ENCODE measurements at regions not wholly inside any gene's neighbourhood (a gene's known extent, or its start where the extent isn't known, plus 50 kb on each side); places are given as distances from the start of the nearest gene placed in this dataset.

GRCh38 chr6:19440531-19440930 lies 396.6 kb upstream of the ID4 start:
- TF ChIP-seq, protein P1, sequence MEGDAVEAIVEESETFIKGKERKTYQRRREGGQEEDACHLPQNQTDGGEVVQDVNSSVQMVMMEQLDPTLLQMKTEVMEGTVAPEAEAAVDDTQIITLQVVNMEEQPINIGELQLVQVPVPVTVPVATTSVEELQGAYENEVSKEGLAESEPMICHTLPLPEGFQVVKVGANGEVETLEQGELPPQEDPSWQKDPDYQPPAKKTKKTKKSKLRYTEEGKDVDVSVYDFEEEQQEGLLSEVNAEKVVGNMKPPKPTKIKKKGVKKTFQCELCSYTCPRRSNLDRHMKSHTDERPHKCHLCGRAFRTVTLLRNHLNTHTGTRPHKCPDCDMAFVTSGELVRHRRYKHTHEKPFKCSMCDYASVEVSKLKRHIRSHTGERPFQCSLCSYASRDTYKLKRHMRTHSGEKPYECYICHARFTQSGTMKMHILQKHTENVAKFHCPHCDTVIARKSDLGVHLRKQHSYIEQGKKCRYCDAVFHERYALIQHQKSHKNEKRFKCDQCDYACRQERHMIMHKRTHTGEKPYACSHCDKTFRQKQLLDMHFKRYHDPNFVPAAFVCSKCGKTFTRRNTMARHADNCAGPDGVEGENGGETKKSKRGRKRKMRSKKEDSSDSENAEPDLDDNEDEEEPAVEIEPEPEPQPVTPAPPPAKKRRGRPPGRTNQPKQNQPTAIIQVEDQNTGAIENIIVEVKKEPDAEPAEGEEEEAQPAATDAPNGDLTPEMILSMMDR (IDR thresholded peaks at IDR 0.05) = no peak
- intact Hi-C loops (cut with DNase I; ENCODE audit: low total_unique reads) = no loop called here

GRCh38 chr6:19443411-19443810 lies 393.8 kb upstream of the ID4 start:
- Histone ChIP-seq H3K36me3 (no peaks in the 10 kb centered on the region), H3K4me1 (no peaks in the 10 kb centered on the region), H3K27me3 (no peaks in the 10 kb centered on the region), H3K4me3 (no peak overlapping the region), H3K27ac (no peak overlapping the region), H3K9me3 (no peaks in the 10 kb centered on the region)
- no peak for DNase-seq
- TF ChIP-seq, protein P1 (IDR thresholded peaks at IDR 0.05) = no peak
- intact Hi-C loops (cut with DNase I; ENCODE audit: low total_unique reads) = no loop called here

More at GRCh38 chr6:19440531-19440930, 396.6 kb upstream of the ID4 start:
- H3K4me3 ChIP-seq = no peak overlapping the region
- no peak for DNase-seq
- H3K27ac ChIP-seq = no peak overlapping the region
- H3K9me3 ChIP-seq = no peaks in the 10 kb centered on the region
- no peaks in the 10 kb centered on the region for H3K36me3 ChIP-seq
- H3K27me3 ChIP-seq = no peaks in the 10 kb centered on the region
- H3K4me1 ChIP-seq = no peaks in the 10 kb centered on the region

DNA sequence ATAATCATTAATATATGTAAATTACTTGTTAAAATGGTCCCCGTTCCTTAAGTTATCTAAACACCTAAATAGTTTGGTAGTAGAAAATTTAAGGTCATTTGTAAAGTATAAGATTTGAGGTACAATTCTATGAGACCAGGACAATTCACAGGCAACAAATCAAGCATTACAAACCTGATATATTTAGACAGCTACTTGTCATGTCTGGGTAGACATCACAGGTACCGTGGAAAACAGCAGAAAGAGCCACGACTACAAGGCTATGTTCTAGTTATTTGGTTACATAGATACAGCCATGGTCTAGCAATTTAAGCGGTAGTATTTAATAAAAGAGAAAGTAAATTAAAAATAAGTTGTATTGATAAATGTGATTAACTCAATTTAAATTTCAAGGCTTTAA lies 393.1 kb upstream of the ID4 start:
- intact Hi-C loops (cut with DNase I; ENCODE audit: low total_unique reads) = no loop called here
- Histone ChIP-seq H3K9me3 (no peaks in the 10 kb centered on the region), H3K27me3 (no peaks in the 10 kb centered on the region), H3K36me3 (no peaks in the 10 kb centered on the region), H3K4me3 (no peak overlapping the region), H3K27ac (no peak overlapping the region), H3K4me1 (no peaks in the 10 kb centered on the region)
- TF ChIP-seq, protein P1 (IDR thresholded peaks at IDR 0.05) = no peak
- no peak for DNase-seq

DNA sequence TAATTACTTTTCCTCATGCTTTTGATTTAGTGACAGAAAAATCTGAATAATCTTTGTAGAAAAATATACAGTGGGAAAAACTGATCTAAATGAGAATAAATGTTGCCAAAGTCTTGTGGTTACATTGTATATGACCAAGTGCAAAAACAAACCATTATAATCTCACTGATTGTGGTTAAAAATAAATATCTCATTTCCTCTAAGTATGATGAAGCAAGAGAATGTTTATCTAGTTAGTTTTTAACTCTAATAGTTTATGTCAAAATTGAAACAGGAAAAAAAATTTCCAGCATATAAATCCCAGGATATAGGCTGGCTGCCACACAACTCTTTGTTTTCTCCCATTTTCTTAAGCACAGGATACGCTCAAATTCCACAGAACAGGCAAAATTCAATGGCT lies 392.7 kb upstream of the ID4 start:
- H3K9me3 ChIP-seq = no peaks in the 10 kb centered on the region
- intact Hi-C loops (cut with DNase I; ENCODE audit: low total_unique reads) = no loop called here
- no peak overlapping the region for H3K27ac ChIP-seq
- H3K4me1 ChIP-seq = no peaks in the 10 kb centered on the region
- H3K4me3 ChIP-seq = no peak overlapping the region
- no peaks in the 10 kb centered on the region for H3K27me3 ChIP-seq
- TF ChIP-seq, protein P1 (IDR thresholded peaks at IDR 0.05) = no peak
- no peaks in the 10 kb centered on the region for H3K36me3 ChIP-seq
- DNase-seq = no peak

DNA sequence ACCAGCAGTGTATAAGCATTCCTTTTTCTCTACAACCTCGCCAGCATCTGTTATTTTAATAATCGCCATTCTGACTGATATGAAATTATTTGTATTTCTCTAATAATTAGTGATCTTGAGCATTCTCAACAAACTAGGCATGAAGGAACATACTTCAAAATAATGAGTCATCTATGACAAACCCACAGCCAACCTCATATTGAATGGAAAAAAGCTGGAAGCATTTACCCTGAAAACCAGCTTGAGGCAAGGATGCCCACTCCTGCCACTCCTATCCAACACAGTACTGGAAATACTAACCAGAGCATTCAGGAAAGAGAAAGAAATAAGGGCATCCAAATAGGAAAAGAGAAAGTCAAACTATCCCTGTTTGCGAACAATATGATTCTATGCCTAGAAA lies 390.6 kb upstream of the ID4 start:
- Histone ChIP-seq H3K4me3 (no peak overlapping the region), H3K36me3 (no peaks in the 10 kb centered on the region), H3K9me3 (no peaks in the 10 kb centered on the region), H3K27ac (no peak overlapping the region), H3K27me3 (no peaks in the 10 kb centered on the region), H3K4me1 (no peaks in the 10 kb centered on the region)
- intact Hi-C loops (cut with DNase I; ENCODE audit: low total_unique reads) = no loop called here
- TF ChIP-seq, protein P1 (IDR thresholded peaks at IDR 0.05) = no peak
- no peak for DNase-seq

GRCh38 chr6:19450651-19451050 lies 386.5 kb upstream of the ID4 start:
- no peak for DNase-seq
- H3K4me1 ChIP-seq = no peaks in the 10 kb centered on the region
- intact Hi-C loops (cut with DNase I; ENCODE audit: low total_unique reads) = no loop called here
- no peak overlapping the region for H3K4me3 ChIP-seq
- H3K9me3 ChIP-seq = no peaks in the 10 kb centered on the region
- no peak overlapping the region for H3K27ac ChIP-seq
- H3K27me3 ChIP-seq = no peaks in the 10 kb centered on the region
- TF ChIP-seq, protein P1 (IDR thresholded peaks at IDR 0.05) = no peak
- H3K36me3 ChIP-seq = no peaks in the 10 kb centered on the region

Data from tibial artery (tissue), 4 donors.